HL-60/S4 treated with phorbol 12-myristate 13-acetate at 8.2 ng/mL for 4 days and 3 days (cell line): ENCODE measurements at regions not wholly inside any gene's neighbourhood (a gene's known extent, or its start where the extent isn't known, plus 50 kb on each side); places are given as distances from the start of the nearest gene placed in this dataset.

Source experiments
- in situ Hi-C: fragments of 300-500 bp; cut with MboI; formaldehyde crosslinking; loops from 2 replicates; pipeline ENCODE4 v1.15.0; 2022; ENCODE audit warnings: low sequenced_read_pairs

DNA sequence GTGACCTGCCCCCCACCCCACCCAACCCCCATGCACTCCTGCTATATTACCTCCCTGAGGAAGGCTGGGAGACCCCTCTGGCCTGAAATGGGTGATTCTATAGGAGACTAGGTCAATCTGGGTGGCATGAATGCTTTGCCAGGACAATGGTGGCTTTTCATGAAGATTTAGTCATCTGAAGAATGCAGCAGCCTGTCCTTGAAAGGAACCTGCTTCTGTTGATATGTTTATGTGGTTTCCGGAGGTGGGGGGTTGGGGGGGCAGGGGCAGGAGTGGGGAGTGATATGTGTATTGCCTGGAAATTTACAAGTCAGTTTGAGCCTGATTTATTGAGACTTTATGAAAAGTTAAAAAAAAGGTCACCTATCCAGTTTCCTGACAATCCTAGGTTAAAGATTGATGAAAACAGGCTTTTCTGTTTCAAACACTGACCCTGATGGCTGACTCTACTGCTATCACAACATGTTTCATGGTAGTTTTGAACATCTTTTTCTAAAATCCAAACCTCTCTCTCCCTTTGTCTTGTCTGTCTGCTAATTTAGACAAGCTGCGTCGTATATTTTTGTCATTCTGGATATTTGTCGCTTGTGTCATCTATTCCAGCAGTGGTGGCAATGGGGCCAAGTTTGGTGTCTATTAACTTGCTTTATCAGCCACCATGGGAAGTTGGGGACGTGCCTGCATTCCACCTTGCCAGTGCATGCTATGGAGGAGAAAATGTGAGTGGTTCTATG lies 153.7 kb upstream of the EGFLAM start:
- in situ Hi-C loops = no loop called here

DNA sequence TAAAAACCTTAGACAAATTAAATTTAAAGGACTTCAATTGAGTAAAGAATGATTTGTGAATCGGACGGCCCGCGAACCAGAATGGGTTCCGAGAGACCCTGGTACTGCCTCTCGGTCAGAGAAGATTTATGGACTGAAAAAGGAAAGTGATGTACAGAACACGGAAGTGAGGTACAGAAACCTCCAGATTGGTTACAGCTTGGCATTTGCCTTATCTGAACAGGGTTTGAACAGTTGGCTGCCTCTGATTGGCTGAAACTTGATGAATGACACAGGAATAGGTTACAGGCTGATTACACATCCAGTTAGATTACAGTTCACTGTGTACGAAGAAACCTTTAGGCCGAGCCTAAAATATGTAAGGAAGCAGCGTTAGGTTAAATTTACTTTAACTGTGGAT lies 156.5 kb upstream of the EGFLAM start:
- in situ Hi-C loops = no loop called here

DNA sequence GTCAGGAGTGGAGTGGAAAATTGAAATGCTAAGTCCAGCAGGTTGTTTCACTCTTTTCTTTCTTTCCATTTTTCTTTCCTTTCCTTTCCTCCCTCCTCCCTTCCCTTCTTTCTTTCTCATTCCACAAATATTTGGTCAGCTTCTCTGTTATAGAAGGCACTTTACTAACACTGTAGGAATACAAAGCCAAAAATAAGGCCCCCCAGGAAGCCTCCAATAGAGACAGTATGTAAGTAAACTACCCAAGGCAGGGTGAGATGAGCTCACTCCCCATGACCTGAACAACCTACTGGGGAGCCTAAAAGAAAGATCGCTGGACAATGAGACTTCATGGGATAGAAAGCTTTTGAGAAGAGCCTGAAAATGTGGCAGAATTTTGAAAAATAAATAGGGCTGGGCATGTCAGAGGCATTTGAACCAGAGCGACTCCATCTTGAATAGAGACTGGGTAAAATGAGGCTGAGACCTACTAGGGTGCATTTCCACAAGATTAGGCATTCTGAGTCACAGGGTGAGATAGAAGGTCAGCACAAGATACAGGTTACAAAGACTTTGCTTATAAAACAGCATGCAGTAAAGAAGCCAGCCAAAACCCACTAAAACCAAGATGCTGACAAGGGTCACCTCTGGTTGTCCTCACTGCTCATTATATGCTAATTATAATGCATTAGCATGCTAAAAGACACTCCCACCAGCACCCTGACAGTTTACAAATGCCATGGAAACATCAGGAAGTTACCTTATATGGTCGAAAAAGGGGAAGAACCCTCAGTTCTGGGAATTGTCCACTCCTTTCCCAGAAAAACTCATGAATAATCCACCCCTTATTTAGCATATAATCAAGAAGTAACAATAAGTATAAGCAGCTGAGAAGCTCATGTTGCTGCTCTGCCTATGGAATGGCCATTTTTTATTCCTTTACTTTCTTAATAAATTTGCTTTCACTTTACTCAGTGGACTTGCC lies 158.9 kb upstream of the EGFLAM start:
- in situ Hi-C loops = no loop called here

DNA sequence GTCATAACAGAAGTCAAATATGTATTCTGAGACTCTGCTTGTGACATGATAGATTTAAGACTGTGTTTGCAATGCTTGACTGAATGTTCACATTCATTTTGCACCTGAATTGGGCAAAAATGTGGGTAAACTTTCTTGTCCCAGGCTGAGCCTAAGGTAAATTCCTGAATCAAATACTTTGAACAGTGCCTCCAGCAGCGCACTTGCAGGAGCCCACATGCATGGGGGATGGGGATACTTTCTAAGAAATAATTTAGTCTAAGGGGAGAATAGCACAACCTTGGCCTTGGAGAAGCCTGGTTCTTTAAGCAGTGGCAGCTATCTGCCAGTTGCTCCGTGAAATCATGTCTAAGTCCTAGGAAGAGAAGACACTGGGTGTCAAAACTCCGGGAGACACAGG lies 163.5 kb upstream of the EGFLAM start:
- in situ Hi-C loops = no loop called here

DNA sequence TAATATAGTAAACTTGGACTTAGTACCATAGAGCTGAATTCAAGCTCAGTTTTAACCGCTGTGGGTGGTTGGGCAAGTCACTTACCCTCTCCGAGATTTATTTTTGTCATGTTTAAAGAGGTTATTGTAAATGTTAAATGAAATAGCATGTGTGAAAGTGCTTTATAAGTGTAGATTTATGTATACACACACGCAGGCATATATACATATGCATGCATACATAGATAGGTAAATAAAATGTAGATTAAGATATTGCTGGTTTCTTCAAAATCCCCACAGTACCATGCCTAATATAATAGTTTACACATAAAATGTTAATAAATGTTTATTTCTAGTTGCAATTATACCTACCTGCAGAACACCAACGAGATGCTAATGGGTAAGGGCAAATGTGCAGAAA lies 164.5 kb upstream of the EGFLAM start:
- in situ Hi-C loops = no loop called here

GRCh38 chr5:38086777-38087176 lies 171.6 kb upstream of the EGFLAM start:
- in situ Hi-C loops = no loop called here

DNA sequence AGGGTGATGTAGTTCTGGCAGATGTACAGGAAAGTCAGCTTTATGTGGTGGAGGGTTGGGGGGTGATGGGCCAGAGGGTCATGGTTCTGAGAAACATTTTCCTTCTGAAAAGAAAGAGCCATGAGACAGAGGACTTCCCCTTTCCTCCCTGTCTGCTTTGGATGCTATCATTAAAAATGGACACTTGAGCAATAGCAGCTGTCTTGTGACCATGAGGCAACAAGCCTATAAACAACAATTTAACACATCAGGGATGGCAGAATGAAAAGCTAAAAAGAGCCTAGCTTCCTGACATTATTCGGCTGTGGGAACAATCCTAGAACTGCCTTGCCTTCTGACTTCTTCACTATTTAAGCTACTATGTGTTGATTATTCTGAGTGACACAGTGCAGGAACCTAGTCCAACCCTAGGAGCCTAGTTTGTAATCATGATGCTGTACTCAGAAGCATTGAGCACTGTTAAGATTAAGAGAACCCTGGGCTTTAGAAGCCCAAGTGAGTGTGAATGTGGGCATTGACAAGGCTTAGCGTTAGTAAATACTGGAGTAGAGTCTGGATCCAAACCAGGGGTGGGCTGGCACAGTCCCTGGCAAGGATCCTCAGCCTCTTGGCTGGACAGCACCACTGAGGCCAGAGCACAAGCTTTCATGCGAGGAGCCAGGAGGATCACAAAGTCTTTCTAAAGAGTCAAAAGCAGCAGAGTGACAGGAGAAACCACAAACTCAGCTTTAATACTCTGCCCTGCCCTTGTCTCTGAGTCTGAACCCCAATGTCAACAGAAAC lies 178.5 kb upstream of the EGFLAM start:
- in situ Hi-C loops = no loop called here

DNA sequence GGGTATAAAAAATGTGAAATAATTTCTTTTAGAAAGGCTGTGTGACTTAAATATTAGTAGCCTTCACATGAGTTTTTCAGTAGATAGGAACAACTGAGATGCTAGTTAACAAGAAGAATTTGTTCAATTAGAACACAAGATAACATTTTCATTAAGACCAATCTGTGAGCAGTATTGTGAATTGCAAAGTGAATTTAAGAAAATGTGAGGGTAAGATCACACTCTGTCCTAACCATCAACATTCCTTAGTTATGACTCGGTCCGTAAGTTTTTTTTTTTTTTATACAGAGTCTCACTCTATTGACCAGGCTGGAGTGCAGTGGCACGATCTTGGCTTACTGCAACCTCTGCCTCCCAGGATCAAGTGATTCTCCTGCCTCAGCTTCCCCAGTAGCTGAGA lies 180.2 kb upstream of the EGFLAM start:
- in situ Hi-C loops = no loop called here

GRCh38 chr5:38077652-38078051 lies 180.7 kb upstream of the EGFLAM start:
- in situ Hi-C loops = no loop called here

DNA sequence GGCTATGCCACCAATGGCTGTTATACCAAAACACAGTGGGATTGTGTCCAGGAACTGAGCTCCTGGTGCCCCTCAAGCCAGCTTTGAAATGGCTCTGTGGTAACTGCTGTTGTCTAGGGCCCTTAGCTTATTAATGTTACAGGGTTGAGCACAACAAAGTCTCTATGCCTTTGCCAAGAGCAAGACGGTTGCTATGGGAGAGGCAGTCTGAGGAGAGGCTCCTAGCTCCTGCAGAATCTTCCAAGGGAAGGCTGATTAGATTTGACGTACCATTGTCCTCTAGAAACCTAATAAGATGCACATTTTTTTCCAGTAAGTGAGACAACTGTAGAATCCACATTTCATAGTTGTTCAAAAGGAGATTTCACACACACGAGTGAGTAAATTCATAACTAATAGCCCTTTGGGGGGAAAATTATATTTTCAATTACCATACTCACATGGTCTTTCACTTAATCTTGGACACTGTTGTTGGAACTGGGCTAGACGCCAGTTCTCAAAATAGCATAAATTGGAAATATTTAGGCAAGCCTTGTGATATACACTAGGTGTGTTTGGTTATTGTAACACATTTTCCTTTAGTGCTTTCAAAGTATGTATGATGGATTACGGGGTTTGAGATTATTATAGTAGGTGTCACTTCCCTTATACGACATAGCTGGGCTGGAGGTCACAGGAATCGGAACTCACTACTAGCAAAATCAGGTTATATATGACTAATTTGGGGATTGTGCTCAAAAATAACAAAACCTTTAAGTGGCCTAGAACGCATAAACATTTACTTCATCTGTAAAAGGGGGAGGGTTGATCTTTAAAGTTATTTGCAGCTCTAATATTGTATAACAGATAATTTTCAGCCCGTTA lies 186.3 kb upstream of the EGFLAM start:
- in situ Hi-C loops = no loop called here

- in situ Hi-C loops = no loop called here
Measured at GRCh38 chr5:38070304-38070950, 187.9 kb upstream of the EGFLAM start.

DNA sequence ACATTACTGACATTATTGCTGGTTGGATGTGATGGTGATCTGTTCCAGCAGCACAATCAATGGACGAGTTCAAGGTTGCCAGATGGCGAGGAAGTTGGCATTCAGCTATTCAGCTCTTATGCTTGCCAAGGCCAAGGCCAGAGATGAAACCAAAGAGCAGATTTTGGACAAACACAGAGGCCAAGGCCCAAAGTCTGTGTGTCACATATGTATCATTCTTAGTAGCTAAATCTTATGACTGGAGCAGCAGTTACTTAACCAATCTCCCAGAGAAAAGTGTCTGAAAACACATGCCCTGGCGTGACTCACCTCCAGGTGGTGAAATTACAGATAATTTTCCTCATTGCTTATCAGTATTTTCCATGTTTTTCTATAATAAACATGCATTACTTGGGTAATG lies 189.0 kb upstream of the EGFLAM start:
- in situ Hi-C loops = no loop called here

DNA sequence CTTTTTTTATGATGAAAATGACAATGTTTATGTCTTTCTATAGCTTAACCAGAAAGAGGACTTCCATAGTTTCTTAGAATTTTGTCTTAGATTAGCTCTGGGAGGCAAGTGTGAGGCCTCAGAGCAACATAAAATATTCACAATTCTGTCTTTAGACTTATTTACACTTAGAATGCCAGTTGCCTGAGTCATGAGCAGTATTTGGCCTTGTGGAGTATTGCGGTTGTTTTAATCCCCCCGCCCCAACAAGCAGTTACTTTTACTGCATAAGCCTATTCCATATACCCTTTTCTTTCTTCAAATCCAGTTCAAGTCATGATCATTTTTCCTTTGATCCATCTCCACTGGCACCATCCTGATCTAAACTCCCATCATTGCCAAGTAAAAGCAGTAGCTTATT lies 198.0 kb upstream of the EGFLAM start:
- in situ Hi-C loops = no loop called here

DNA sequence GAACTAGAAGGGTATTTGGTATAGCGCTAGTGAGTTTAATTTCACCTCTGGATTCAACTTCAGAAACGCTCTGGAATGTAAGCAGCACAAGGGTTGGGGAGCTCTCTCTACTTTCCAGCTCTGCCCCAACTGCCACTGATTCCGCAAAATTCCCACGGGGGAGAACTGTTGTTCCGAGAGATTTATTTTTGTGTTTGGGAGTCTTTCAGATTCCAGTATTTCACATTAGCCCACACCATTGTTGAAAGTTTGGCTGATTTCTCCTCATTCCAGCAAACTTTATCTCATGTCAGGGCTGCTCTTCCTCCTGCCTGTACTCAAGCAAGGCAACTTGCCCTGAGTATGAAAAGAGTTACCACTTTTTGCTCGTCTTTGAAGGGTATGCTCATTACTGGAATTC lies 198.5 kb upstream of the EGFLAM start:
- in situ Hi-C loops = no loop called here

- in situ Hi-C loops = no loop called here
Measured at GRCh38 chr5:38051711-38052511, 206.4 kb upstream of the EGFLAM start.

- in situ Hi-C loops = no loop called here
Measured at GRCh38 chr5:38048400-38048799, 208.6 kb upstream of the GDNF start.

- in situ Hi-C loops = no loop called here
Measured at GRCh38 chr5:38046103-38046502, 206.3 kb upstream of the GDNF start.

DNA sequence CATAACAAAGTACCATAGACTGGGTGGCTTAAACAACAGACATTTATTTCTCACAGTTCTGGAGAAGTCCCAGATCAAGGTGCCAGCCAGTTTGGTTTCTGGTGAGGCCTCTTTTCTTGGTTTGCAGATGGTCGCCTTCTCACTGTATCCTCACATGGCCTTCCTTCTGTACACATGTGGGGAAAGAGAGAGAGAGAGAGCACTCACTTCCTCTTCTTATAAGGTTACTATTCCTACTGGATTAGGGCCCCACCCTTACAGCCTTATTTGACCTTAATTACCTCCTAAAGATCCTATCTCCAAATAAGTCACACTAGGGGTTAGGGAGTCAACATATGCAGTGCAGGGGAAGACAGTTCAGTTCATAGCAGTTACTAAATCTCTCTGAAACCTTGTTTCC lies 205.6 kb upstream of the GDNF start:
- in situ Hi-C loops = no loop called here

- in situ Hi-C loops = no loop called here
Measured at GRCh38 chr5:38039826-38040225, 200.0 kb upstream of the GDNF start.
